ENCODE measurements at regions not wholly inside any gene's neighbourhood (a gene's known extent, or its start where the extent isn't known, plus 50 kb on each side); places are given as distances from the start of the nearest gene placed in this dataset.

DNA sequence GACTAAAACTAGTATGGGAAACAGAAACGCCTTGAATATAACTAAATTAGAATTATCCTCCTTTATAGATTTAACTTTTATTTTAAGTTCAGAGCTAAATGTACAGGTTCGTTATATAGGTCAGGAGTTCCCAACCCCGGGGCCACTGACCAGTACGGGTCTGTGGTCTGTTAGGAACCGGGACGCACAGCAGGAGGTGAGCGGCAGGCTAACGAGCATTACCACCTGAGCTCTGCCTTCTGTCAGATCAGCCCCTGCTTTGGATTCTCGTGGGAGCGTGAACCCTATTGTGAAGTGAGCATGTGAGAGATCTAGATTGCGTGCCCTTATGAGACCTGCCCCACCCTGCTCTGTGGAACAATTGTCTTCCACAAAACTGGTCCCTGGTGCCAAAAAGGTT, 51.0 kb downstream of the FAT4 start:
- DNase-seq, result no peak

DNA sequence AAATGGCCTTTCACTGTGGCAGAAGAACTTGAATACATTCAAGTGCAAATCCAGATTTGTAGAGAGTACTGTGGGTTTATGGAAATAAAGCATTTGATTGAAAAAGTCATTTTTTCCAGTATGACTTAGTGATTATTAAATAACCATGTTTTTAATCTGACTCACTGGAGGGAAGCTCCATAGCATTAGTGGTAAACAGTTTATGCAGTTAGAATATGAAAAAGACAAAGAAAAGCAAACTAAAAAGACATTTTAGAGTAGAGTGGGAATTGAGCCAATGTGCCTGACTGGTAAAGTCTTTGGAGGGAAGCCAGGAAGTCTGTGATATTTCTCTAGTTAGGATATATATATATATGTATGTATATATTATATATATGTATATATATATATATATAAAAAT, 53.4 kb downstream of the FAT4 start:
- peak; percentile 76 for DNase-seq

DNA sequence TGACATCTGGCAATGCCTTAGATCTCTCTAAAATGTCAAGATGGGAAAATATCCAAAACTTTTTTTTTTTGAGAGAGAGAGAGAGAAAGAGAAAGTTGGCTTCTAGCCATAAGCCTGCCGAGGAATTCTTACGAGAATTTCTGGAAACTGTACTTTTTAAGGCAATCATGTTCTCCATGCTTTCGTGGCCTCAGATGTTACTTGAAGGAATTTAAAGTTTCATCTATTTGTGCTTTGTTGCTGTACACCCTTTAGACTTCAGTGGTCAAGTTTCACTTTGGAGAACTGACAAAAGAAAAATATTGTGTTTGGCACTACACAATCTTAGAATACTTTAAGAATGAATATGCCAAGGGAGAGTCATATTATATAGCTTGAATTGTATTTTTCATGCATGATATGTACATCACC, 53.9 kb downstream of the FAT4 start:
- peak; percentile 94 for DNase-seq

DNA sequence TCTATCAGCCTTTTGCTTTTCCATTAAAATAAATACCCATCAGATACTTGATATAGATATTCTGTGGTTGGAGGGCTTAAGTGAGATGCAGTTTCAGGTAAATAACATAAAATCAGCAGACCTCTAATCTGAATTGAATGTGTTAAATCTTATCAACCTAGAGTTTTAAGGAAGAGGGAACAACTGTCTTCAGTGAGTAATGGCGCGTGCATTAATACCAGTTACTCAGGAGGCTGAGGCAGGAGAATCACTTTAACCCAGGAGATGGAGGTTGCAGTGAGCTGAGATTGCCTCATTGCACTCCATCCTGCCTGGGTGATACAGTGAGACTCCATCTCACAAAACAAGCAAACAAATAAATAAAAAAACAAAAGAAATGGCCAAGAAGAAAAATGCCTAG, 54.3 kb downstream of the FAT4 start:
- no peak for DNase-seq

DNA sequence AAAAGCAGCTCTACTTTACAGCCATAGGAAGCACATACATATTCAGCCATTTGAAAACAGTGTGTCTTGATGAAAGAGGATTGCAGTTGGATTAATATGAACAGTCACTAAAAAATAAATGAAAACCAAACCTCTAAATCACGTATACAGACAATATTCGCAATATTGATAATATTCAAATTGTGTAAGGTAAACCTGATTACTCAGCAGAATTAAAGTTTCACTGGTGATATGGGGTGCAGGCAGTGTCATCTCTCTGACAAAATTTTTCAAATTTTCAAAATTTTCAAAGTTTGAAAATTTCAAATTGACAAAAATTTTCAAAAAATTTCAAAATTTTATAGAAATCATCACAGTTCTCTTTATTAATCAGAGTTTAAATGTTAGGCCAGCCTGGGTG, 55.7 kb downstream of the FAT4 start:
- no peak for DNase-seq

DNA sequence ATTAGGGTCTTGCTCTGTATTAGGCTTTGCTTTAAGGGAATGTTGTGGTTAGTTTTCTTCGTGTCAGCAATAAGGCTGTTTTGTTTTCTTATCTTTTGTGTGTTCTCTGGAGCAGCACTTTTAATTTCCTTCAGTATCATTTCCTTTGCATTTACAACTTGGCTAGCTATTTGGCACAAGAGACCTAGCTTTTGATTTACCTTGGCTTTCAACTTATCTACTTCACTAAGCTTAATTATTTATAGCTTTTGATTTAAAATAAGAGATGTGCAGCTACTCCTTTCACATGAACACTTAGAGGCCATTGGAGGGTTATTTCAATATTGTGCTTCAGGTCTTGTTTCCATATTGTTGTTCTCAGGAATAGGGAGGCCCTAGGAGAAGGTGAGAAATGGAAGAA, 68.2 kb downstream of the FAT4 start:
- DNase-seq, result no peak

DNA sequence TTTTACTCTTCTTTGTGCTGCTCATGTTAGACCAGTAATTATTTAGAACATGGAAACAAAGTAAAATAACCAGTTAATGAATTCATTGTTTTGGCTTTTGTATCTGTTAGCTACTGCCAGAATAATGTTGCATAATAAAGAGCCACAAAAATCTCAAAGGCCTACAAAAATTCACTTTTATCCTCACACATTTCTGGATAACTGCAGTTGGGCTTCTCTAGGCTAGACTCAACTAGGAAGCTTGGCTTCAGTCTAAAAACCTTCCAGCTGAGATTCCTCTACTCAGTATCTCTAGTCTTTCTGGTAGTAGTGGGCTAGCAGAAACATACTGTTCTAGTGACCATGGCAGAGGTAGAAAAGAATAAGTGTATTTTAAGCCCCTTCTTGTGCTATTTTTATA, 73.0 kb downstream of the FAT4 start:
- DNase-seq, result peak; percentile 6

DNA sequence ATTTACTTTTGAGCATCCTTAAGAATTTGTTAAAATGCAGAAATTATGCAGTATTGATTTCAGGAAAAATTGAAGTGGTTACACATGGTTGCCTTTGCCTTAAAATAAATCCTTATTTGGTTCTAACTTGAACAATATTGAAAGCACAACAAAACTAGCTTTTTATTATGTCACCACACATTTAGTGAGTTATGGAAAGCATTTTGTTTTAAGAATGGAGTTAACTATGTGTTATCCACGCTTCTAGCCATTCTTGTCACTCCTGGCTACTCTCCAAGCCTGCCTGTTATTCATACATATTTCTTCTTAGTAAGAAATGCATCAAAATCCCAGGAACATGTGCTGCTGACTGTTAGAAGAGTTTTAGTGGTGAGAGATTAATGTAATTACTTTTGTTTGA, 73.9 kb downstream of the FAT4 start:
- DNase-seq, result peak; percentile 94

DNA sequence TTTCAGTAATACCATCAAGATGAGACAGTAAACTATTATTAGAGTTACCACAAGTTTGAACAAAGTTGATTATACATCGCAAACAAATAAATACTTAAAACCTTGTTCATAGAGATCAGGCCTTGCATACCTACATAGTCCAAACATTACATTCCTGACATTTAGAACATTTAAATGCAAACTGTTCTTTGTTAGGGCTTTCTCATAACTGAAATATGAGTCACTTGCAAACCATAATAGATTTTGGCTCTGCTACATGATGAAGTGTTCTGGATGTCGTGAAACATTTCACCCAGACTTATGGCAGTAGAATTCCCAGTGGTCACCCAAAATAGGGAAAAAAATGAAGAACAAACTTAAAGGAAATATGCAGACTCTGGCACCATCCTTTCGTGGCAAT, 75.0 kb downstream of the FAT4 start:
- peak; percentile 96 for DNase-seq

DNA sequence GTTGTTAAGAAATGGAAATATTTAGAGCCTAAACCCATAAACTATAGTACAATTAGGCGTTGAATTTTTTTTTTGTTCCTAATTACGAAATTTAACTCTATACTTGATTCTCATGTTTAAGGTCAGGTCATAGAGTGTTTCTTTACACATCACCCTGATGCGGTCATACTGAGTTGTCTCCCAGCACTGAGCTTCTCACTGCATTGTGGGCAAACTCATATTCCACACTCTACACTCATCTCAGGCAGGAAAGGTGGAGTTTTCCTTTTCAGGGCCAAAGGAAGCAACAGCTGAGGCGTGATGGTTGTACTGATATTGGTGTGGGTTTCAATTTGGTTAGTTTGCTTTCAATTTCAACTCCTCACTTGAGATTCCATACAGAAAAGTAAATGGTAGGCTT, 75.4 kb downstream of the FAT4 start:
- DNase-seq, result peak; percentile 74

DNA sequence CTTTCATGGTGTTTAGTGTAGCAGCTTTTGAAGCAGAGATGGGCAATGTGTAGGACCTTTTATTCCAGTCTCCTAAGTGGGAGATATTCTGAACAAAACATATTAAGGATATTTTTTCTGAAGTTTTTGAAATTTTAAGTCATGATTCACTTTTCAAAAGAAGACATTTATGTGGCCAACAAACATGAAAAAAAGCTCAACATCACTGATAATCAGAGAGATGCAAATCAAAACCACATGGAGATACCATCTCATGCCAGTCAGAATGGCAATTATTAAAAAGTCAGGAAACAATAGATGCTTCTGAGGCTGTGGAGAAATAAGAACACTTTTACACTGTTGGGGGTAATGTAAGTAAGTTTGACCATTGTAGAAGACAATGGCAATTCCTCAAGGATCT, 76.0 kb downstream of the FAT4 start:
- DNase-seq, result peak; percentile 37

DNA sequence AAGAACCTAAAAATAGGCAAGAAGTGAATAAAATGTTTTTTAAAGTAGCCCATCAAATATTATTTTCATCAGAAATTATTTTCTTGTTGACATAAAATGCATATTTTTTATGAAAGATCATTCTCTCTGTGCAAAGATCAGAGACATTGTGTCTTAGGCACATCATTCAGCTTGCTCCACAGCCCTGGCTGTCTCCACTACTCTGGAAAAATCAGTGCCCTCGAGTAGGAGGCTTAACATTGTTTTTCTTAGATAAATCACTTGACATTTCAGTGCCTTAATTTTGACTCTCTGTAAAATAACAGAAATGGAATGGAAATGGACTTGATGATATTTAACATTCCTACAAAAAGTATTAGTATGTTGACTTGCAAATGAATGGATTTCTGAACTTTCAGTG, 77.9 kb downstream of the FAT4 start:
- DNase-seq, result peak; percentile 7

DNA sequence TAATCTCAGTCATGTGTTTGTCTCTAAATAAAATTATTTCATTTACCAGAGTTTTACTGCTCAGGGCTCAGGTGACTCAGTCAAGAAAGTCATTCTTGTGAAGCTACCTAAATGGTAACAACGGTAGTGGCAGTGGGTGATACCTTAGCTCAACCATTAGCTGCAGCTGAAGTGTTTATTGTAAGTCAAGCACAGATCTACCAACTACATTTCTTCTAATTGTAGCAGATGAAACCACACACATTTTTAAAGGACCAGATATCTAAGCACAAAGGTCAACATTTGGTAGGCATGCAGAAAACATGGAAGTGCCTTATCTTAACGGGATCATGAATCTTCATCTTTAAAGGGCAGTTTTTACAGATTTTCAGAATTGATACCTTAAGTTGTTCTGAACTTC, 79.1 kb downstream of the FAT4 start:
- no peak for DNase-seq

DNA sequence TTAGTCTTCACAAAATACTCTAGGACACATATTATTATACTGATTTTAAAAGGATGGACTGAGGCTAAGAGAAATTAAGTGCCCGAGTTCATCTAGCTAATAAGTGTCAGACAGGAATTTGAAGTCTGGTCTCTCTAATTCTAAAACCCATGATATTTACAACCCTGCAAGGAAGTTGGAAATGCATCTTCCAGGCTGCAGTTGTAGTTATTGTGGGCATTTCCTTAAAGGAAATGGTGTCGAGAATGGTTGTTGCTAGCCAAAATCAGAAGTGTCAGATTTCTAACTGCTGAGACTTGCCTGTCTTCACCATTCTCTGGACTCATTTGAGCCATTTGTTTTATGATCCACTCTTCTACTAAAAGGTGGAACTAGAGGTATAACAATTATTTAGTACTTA, 82.5 kb downstream of the FAT4 start:
- DNase-seq, result no peak

DNA sequence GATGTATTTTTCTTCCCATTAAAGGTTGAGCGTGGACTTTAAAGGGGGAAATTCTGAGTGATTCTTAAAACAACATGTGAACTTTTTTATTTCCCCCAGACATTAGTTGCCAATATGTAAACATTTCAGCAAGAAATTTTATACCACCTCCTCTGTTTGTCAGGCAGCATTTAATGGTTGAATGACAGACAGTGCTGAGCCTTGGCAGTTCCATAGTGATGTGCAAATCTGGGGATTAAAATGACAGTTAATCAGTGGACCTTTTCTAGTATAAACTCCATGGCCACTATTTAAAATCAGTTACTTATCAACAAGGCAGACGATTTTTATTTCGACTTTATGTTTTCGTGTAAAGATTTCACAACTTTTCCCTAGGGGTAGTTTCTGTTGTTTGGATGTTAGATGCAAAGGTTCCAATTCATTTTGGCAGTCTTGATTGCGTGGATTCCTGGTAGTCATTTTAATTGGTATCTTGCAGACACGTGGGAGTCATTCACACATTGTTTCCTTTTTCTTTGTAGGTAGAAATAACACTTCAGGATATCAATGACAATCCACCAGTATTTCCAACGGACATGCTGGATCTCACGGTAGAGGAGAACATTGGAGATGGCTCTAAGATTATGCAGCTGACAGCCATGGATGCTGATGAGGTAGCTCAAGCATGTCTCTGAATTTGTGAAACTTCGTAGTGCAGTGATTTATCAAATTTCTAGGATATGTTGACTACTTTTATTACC, 83.7 kb downstream of the FAT4 start:
- no peak for DNase-seq

DNA sequence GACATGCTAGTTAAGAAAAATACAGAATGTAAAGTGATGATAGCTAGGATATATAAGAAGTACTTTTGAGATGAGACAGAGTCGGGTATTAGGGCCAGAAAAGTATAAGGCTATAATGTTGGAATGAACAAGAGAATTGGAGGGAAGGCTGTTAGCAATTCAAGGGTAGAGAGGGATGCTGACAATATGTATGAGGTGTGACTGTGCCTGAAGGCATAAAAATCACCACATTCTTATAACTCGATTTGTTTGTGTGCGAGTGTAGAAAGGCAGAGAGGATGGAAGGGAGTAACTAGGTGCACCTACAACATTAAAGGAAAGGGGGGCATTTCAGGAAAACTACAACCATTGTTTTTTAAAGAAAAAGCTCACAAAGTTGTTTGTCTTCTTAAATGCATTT, 86.0 kb downstream of the FAT4 start:
- no peak for DNase-seq

DNA sequence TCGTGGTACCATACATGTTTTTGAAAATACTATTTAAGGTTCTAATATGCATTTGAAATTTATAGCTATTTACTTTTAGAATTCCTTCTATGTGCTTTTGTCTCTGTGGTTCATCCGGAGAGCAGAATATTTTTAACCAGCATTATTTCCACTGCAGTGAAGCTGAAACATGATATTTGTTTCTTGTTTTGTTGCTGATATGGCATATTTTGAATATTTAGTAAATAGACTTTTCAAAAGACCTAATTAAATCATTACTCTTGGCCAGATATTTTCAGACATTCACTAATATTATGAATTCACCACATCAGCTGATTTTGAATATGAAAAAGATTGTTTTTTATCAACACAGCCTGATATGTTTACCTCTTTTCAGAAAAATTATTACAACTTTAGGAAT, 87.0 kb downstream of the FAT4 start:
- no peak for DNase-seq

DNA sequence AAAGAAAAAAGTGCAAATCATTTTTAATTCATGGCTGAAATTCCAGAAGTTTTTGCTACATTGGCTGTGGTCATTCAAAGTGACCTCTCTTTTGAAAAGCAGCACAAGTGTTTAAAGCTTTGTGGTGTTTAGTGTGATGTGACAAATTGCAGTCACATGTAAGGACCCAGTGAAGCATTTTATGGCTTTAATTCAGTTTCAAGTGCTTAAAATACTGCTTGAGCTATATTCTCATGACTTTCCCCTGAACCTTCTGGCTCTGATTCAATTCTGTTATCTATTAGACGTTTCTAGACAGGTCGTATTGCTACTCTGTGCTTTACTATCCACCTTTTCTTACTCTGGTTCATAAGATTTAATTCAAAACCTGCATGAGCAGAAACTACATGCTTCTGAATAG, 105.8 kb downstream of the FAT4 start:
- no peak for DNase-seq

DNA sequence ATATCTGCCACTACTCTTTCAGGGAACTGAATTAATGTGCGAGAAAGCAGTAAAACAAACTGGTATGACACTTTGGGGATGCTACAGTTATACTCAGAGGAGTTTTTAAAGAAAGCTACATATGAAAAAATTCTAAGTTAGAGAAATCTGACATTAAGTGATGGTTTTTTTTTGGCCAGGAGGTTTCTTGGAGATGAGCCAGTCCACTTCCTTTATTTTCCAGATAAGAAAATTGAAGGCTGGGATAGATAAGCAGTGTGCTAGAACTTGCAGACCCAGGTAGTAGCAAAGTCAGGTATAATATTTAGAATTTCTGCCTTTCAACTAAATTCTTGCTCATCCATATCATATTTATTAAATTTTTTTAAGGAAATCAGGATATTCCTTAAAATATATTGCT, 106.8 kb downstream of the FAT4 start:
- DNase-seq, result no peak

DNA sequence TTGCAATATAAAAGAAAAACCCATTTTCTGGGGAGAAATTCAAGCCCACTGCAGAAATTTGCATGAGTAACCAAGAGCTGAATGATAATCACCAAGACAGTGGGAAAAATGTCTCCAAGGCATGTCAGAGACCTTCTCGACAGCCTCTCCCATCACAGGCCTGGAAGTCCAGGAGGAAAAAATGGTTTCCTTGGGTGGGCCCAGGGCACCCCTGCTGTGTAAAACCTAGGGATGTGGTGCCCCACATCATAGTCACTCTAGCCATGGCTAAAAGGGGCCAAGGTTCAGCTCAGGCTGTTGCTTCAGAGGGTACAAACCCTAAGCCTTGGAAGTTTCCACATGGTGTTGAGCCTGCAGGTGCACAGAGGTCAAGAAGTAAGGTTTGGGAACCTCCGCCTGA, 108.4 kb downstream of the FAT4 start:
- no peak for DNase-seq

DNA sequence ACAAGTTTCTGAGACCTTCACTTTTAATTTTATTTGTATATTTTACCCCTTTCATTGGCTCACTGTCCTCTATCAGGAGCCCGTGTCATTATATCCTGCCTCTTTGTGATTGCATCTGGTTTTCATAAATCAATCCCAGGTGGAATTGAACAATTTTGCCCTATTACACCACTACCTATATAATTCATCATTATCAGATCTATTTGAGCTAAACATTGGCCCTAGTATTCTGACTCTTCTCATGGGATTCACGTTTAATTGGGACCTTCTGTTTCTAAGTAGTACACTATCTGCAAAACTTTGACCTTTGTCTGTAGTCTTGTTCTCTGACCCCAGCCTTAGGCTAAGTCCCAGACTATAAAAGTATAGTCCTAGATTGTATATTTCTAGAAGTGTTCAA, 114.1 kb downstream of the FAT4 start:
- no peak for DNase-seq

DNA sequence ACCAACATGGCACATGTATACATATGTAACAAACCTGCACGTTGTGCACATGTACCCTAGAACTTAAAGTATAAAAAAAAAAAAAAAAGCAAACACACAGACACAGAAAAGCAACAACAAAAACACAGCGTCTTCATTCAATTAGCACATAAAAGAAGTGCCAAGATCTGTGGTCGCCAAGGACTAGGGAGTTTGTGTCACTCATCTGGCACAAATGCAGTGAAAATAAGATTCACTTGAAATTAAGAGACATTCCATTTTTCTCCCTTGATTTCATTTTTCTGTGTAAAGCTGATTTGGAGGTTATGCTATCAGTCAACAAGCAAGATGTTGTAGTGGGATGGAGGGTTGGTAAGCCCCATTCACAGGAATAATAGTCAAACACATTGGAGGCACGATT, 115.3 kb downstream of the FAT4 start:
- DNase-seq, result no peak

DNA sequence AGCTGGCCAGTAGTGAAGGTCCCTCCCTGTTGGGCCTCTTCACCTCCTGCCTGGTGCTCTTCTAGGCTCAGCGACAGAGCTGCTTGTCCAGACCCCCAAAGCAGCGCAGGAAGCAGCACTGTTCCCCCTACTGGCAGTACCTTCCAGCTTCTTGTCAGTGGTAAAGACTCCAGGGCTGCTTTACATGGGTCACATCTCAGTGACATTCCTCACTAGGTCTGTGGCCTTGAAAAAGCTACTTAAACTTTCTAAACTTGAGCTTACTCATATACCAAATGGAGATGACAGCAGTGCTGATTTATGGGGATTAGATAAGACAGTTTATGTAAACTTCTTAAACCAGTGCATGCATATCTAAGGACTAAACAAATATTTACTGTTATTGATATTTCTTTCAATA, 117.3 kb downstream of the FAT4 start:
- peak; percentile 66 for DNase-seq

DNA sequence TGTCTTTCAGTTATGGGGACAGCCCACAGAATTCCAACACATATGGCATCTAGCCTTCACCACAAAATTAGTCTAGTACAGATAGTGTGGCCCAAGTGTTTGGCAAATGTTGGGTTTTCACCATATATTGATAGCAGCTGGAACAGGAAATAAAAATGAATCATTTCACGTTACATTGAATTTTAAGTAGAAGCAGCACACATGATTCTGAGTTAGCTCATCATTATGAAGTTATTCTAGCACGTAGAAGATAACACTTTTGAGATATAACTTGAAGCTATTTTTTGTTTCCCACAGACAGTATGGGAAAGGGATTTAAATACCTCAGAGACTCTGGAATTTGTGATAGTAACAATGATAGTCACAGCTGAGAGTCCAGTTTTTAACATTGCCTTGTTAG, 118.7 kb downstream of the FAT4 start:
- DNase-seq, result peak; percentile 70

DNA sequence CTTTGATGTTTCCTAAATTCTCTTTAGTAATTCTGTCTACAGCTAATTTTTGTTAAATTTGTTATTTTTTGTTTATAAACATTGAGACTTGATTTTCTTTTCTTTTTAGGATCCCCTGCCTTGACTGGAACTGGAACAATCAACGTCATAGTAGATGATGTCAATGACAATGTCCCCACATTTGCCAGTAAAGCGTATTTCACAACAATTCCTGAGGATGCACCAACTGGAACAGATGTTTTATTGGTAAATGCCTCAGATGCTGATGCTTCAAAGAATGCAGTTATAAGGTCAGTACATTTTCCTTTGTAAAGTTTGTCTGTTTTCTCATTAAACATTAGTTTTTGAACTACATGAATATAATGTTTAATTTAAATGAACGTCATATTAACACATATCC, 119.4 kb downstream of the FAT4 start:
- DNase-seq, result no peak

Data from fibroblast of skin of back (primary cell).